BJ (cell line): ENCODE measurements at regions not wholly inside any gene's neighbourhood (a gene's known extent, or its start where the extent isn't known, plus 50 kb on each side); places are given as distances from the start of the nearest gene placed in this dataset.

ENCODE experiments used
- CTCF ChIA-PET: fragments of 350-600 bp; formaldehyde crosslinking; extraction: SDS; loops from one replicate; lab custom pipeline; 2021; ENCODE audit warnings: antibody characterized with exemption, inconsistent platforms; lab: Yijun Ruan, JAX
- POLR2A ChIA-PET: fragments of 300-600 bp; sonication (Branson Sonifier 250); formaldehyde crosslinking; extraction: SDS; loops from one replicate; lab custom pipeline; 2021; ENCODE audit warnings: antibody characterized with exemption; lab: Charles Lee
- DNase-seq: peaks from one replicate; pipeline ENCODE4 v3.0.0-alpha.2; 2011; ENCODE audit warnings: low read depth
- H3K27me3 ChIP-seq: 2 replicates; pipeline ENCODE4 v1.6.0; 2011; ENCODE audit warnings: low read length; ENCODE audit not compliant: control insufficient read depth, insufficient read depth
- H3K36me3 ChIP-seq: 2 replicates; pipeline ENCODE4 v1.5.1; 2011; ENCODE audit warnings: low read length; ENCODE audit not compliant: control insufficient read depth, insufficient read depth
- H3K4me3 ChIP-seq: 2 replicates; pipeline ENCODE4 v1.5.1; 2011; ENCODE audit warnings: low read depth, mild to moderate bottlenecking, control low read depth, low read length
- CTCF ChIP-seq: IDR thresholded peaks from 2 replicates; pipeline ENCODE4 v1.5.1; 2011; ENCODE audit warnings: low read depth, mild to moderate bottlenecking, control low read depth, inconsistent platforms, low read length, moderate library complexity; ENCODE audit not compliant: insufficient read depth

GRCh38 chr13:80444240-80445015 is 103.5 kb upstream of the SPRY2 start:
- CTCF ChIA-PET, result no interaction called here
- POLR2A ChIA-PET, result no interaction called here

GRCh38 chr13:80442609-80443008 is 101.7 kb upstream of the SPRY2 start:
- no peak for DNase-seq
- TF ChIP-seq CTCF, result no peak
- Histone ChIP-seq H3K4me3 (no peak overlapping the region), H3K36me3 (no peaks in the 10 kb centered on the region), H3K27me3 (no peaks in the 10 kb centered on the region)
- CTCF ChIA-PET, result no interaction called here
- POLR2A ChIA-PET, result no interaction called here

More at GRCh38 chr13:80444240-80445015, 103.5 kb upstream of the SPRY2 start:
- no peaks in the 10 kb centered on the region for H3K27me3 ChIP-seq
- no peaks in the 10 kb centered on the region for H3K36me3 ChIP-seq
- H3K4me3 ChIP-seq, result no peak overlapping the region
- DNase-seq, result no peak
- TF ChIP-seq CTCF, result no peak

- TF ChIP-seq CTCF, result no peak
- POLR2A ChIA-PET, result no interaction called here
- CTCF ChIA-PET, result no interaction called here
- H3K4me3 ChIP-seq, result no peak overlapping the region
- no peaks in the 10 kb centered on the region for H3K36me3 ChIP-seq
- DNase-seq, result no peak
- H3K27me3 ChIP-seq, result no peaks in the 10 kb centered on the region
These were observed 101.0 kb upstream of the SPRY2 start for GRCh38 chr13:80441968-80442367.

- H3K4me3 ChIP-seq, result no peak overlapping the region
- POLR2A ChIA-PET, result no interaction called here
- DNase-seq, result no peak
- no peak for TF ChIP-seq CTCF
- no peaks in the 10 kb centered on the region for H3K27me3 ChIP-seq
- CTCF ChIA-PET, result no interaction called here
- H3K36me3 ChIP-seq, result no peaks in the 10 kb centered on the region
These were observed 97.6 kb upstream of the SPRY2 start for GRCh38 chr13:80438521-80438920.

- Histone ChIP-seq H3K4me3 (no peak overlapping the region), H3K27me3 (no peaks in the 10 kb centered on the region), H3K36me3 (no peaks in the 10 kb centered on the region)
- ChIA-PET CTCF (no interaction called here), POLR2A (no interaction called here)
- no peak for TF ChIP-seq CTCF
- DNase-seq, result no peak
These were observed 96.3 kb upstream of the SPRY2 start for GRCh38 chr13:80437231-80437630.
